G401 (cell line): ENCODE measurements at regions not wholly inside any gene's neighbourhood (a gene's known extent, or its start where the extent isn't known, plus 50 kb on each side); places are given as distances from the start of the nearest gene placed in this dataset.
"Not testable (repeated sequence)": the region's sequence is repeated elsewhere in the genome, so short reads cannot be mapped to it uniquely, and the experiment has no call there.

Experiments
- DNase-seq: peaks from one replicate; pipeline ENCODE4 v3.0.0-alpha.2; 2015; ENCODE audit warnings: low spot score
- in situ Hi-C: cut with HindIII; loops from 2 replicates; pipeline ENCODE4 v1.10.0; 2016; ENCODE audit warnings: low sequenced_read_pairs, mixed read lengths

DNA sequence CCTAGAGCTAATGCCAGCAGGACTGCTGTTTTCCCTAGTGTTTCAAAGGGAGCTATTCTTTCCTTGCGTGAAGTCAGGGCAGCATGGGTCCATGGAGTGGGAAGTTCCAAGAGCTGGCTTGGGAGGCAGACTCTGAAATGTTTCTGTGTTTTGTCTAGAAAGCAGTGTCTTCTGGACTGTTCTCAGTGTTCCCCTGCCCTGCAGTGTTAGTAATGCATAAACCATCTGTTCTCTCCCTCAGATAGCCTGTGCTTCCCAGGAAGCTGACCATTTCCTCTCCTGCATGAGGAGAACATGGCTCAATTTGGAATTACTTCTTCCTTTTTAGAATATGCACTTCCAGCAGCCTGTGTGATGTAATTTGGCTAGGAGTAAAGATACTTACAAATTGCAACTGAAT lies 116.7 kb upstream of the CXCL13 start:
- DNase-seq = peak; percentile 38
- in situ Hi-C loops = no loop called here

DNA sequence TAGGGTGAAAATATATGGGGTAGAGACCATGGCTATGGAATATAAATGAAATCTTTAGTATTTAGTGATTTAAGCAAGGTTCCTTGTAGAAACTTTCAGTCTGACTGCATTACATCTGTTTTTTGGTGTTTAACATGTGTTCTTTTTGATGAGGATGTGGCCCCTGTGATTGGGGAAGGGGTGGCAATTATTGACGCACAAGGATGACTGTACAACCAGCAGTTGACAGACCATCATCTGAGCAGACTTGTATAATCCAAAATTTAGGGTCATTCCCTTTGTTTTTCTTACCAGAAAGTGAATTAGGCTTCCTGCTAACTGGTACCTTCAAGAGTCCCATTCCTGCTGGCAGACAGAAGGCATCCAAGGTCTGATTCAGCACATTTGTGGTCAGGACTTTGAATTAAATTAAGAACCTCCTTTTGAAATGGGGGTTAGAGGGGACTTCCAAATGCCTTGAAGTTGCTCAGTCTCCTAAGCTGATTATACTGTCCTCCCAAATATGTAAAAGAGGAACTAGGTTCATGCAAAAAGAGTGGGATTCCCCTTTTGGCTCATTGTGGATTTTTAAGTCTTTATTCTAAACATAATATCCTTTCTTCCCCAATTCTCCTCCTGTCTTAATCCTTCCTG lies 112.4 kb upstream of the CXCL13 start:
- DNase-seq = no peak
- in situ Hi-C loops = no loop called here

DNA sequence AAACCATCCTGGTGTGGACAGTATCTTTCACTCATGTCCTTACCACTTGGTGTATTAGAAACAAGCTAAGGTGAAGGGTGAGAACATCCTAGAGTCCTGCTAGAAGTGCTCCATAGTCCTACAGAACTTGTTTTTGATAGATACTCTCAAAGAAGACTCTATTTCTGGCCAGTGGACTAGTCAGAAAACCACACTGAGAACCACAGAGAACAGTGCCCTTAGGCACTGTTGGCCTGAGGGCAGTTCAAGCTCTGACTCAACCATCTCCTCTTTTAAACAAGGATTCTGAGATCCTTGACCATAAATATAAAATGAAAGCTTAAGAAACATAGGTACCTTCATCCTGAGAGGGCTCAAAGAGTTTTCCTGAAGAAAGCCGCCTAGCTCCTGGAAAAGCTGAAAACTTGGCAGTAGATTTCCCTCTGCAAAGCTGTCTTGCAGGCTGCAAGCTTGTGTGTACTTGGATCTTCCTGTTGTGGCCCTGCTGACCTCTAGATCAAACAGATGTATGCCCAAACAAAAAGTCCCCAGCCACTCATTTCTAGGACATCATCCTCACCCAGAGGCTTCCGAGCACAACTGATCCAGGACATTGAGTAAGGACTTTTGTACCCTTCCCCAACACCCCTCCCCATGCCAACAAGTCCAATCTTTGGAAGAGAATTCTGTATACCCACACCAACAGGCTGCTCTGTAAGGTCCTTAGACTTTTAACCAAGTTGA lies 111.6 kb upstream of the CXCL13 start:
- in situ Hi-C loops = no loop called here
- DNase-seq = no peak

DNA sequence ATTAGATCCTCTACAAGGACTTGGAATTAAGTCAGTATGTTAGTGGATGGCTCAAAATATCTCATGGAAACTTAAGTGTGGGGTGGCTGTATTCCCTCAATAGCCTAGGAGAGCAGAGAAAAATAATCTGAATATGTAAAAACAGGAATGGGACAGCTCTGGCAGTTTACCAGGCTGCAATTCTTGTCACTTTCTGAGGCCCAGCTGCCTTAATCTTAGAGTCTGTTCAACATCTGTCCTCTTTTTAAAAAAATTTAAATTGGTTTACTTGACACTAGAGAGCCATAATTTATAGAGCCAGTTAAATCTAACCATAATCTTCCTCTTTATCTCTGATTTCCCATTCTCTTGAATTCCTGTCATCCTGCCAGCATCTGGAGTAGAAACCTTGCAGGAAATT lies 109.2 kb upstream of the CXCL13 start:
- in situ Hi-C loops = no loop called here
- no peak for DNase-seq

DNA sequence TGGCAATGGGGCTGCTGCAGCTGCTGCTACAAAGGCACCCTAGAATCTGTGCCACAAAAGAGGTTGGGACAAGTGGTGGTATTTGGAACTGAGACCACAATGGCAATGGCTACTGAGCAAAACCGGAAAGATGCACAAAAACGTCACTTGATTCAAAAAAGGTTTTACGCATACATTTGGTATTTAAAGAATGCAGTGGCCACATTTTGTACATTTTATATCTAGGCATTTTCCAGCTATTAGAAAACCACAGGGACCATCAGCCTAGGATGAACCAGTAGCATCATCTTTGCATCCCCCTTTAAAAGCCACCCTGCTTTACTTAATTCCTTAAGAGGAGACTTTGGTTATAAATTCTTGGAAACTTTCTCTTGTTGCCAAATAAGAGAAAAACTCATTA lies 104.8 kb upstream of the CXCL13 start:
- DNase-seq = no peak
- in situ Hi-C loops = no loop called here

DNA sequence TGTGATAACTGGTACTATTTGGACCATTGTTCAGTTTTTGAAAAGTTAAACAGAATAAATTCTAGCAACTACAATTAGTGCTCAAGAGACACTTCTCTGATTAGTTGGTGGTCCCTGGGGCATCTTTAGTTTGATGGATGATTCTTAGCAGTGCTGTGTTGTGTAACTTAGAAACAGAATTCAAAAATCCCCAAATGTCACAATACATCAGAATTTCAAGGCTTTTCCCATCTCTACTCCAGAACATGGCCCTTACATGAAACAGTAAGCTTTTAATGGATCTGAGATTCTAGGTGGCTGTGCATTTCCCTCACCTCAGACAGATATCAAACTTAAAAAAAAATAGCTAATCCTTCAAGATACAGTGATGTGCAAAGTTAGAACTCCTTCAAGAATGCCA lies 104.4 kb upstream of the CXCL13 start:
- DNase-seq = no peak
- in situ Hi-C loops = no loop called here

DNA sequence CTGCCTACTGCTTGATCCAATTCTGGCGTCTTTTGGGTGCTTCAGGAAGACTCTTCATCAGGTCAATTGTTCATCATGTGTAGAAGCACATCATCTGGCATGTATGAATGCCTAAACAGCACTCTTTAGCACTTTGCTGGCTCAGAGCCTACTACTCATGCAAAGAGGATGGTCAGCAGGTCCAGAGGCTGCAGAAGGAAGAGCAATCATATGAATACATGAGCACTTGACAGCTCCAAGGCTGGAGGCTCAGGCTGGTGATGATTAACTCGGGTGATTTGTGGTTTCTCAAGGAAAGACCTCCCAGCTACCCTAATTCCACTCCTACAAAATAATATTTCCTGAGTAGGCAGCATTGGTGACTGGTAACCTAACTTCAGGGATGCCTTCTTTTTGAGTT lies 103.8 kb upstream of the CXCL13 start:
- in situ Hi-C loops = no loop called here
- no peak for DNase-seq

DNA sequence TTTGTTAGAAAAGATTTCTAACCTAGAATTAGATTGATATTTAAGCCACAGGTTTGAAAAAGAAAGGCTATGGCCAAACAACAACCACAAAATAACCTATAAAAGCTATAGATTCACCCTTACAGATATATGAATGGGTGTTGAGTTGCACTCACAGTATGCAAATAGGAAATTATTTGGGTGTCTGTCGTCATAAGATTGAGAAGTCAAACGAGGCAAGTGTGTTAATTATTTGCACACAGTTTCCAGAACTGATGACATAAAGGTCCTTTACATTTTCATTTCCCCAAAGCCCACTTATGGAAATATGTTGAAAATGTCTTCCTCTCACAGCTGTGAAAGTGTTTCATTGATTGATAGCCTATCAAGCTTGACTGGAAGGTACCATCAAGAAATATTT lies 101.2 kb upstream of the CXCL13 start:
- DNase-seq = no peak
- in situ Hi-C loops = no loop called here

DNA sequence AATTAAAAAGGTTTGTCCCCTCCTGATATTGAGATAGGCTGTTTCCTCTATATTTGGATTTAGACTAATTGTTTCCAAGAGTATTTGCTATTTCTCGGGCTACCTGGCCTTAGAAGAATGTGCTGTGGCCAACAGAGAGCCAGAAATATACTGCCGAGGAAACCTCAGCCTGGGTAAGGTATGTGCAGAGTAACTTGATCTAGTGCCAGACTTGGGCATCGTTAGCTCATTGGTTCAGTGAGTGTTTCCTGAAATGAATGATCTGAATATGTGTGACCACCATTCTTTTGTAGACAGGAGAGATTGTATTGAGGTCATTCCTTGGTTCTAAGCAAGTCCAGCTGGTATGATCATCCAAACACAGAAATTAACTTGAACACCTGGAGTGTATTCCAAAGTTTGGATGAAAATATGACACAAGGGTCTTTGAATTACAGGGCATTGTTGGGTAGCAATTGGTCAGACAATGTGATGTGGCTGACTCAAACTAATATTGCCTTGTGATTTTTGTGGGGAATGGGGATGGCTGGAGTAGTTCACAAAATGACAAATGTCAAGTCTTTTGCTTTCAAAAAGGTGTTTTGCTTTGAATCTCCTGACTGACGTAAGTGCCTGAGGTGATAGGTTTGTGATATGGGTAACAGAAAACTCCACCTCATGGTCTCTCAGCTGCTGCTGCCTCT lies 100.2 kb upstream of the CXCL13 start:
- in situ Hi-C loops = no loop called here
- DNase-seq = no peak

DNA sequence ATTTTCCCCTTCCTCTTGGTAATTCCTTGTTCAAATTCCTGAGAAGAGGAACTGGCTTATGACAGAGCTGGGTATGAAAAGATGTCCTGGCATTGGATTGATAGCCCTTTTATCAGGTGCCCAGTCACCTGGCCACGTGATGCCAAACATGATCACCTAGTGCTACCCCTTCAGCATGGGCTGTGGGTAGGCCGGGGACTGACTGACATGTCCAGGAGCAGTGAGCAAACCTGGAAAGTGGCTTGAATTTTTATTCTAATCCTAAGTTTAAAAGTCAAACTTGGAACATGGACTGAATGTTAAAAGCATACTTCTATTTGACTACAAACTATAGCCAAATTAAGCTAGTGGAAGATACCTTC lies 99.7 kb upstream of the CXCL13 start:
- in situ Hi-C loops = no loop called here

DNA sequence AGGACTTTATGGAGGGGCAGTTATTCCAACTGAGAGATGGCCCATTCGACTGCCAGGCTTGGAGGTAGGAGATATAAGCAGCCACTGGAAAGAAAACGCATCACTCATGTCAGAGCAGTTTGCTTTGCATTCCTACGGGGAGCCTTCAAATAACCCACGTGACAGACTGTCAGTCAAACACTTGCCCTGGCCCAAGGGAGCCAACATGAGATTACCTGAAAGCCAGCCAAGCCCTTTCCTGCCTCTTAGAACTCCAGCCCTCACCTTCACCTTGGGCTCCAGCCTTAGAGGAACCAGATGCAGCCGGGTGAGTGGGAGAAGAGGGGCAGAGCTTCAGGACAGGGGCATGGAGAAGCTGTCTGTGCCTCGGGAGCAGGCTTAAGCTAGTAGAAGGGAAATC lies 95.3 kb upstream of the CXCL13 start:
- DNase-seq = no peak
- in situ Hi-C loops = no loop called here

More for the DNA sequence above, 99.7 kb upstream of the CXCL13 start:
- no peak for DNase-seq

DNA sequence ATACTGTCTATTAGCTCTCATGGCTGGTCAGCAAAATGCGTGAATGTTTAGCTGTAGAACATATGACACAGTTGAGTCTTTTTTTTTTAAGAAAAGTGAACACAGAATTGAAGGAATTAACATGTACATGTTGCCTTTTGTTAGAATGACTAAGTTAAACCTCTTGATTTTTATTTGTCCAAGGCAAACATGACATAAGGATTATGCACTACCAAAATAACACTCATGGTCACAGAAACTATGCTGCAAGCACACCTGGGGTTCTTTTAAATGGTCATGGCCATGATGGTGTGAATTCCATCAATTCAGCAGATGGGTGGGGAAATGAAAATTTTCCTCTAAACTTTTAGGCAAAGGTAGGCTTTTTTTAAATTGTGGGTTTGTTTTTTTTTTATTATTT lies 80.1 kb upstream of the CXCL13 start:
- DNase-seq = no peak

DNA sequence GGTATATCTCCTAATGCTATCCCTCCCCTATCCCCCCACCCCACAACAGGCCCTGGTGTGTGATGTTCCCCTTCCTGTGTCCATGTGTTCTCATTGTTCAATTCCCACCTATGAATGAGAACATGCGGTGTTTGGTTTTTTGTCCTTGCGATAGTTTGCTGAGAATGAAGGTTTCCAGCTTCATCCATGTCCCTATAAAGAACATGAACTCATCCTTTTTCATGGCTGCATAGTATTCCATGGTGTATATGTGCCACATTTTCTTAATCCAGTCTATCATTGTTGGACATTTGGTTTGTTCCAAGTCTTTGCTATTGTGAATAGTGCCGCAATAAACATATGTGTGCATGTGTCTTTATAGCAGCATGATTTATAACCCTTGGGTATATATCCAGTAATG lies 77.7 kb upstream of the CXCL13 start:
- in situ Hi-C loops, DNase-seq: not testable (repeated sequence)

More for the DNA sequence above, 80.1 kb upstream of the CXCL13 start:
- in situ Hi-C loops = no loop called here

DNA sequence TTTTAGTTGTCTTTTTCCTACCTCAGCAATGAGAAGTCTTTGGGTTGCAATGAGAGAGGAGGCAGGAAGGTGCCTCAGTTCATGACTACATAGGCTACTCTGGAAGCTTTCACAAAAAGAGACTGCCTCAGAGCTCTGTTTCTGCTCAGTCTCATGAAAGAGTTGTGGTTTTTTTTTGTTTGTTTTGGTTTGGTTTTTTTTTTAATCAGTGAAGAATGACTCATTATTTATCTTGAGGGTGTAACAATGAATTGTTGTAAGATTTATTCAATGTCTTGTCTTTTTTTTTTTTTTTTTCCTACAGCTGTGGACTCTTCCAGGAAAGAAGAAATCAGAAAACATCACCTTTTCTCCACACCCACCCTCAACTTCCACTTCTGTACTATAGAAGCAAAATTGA lies 67.5 kb upstream of the CXCL13 start:
- in situ Hi-C loops = no loop called here
- DNase-seq = no peak

DNA sequence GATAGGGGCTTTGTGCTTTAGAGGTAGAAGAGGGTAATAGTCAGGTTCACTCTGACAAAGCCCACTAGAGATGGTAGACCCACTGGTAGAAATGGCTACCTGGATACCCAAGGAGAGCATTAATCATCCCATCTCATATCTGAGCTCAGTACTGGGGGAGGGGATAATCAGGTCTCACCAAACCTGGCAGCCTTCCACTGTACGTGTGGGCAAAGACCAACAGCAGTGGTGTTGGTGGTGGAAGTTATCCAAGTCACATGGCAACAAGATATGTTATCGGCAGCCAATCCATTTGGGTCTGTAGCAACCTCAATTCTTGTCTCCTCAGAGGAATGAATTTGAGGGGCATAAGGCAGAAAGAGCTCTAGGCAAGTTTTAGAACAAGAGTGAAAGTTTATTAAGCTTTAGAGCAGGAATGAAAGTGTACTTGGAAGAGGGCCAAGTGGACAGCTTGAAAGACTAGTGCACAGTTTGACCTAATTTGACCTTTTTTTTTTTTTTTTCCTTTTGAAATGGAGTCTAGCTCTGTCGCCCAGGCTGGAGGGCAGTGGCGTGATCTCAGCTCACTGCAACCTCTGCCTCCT lies 67.0 kb upstream of the CXCL13 start:
- in situ Hi-C loops = no loop called here
- peak; percentile 6 for DNase-seq
